ENCODE measurements at regions not wholly inside any gene's neighbourhood (a gene's known extent, or its start where the extent isn't known, plus 50 kb on each side); places are given as distances from the start of the nearest gene placed in this dataset.

DNA sequence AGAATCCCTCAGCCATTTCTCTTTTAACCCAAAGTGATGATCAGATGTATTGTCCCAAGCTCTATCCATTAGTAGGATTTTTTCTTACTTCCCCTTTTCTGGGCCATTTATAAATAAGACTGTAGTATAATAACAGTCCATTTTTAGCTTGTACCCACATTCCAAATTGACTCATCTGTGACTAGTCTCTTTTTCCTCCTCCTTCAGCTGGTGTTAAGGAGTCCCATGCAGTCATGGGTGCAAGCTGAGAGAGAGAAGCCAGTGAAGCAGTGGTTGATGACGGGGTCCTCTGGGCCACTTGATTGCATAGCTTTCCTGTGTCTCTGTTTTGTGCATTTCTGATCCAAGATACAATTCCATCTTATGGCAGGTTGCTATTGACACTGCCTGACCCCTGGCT is 476.0 kb upstream of the CD180 start:
- Histone ChIP-seq H2BK15ac (ENCODE audit: low read depth, poor library complexity, severe bottlenecking) (no peak overlapping the region), H2BK120ac (ENCODE audit: low read depth, low read length) (no peak overlapping the region), H3K27ac (ENCODE audit: low read length, poor library complexity, severe bottlenecking) (no peak overlapping the region), H3K9me3 (ENCODE audit: control insufficient read depth, low read length) (no peaks in the 10 kb centered on the region), H3K23ac (ENCODE audit: low read length in 2 of 2) (no peak overlapping the region), H3K27me3 (ENCODE audit: control insufficient read depth in 1 of 2, insufficient read depth in 1 of 2, low read length in 2 of 2) (no peaks in the 10 kb centered on the region), H2AFZ (ENCODE audit: low read depth, low read length) (no peak overlapping the region), H3K36me3 (ENCODE audit: control insufficient read depth in 1 of 2, insufficient read depth in 2 of 2, low read depth in 1 of 2, low read length in 2 of 2) (no peaks in the 10 kb centered on the region), H3K79me1 (replicated peaks; ENCODE audit: low read length, poor library complexity, severe bottlenecking) (no peaks in the 10 kb centered on the region), H2BK12ac (ENCODE audit: low read length in 2 of 2) (no peak overlapping the region), H3K4ac (ENCODE audit: low read depth in 1 of 2, low read length in 2 of 2) (no peak overlapping the region), H4K8ac (ENCODE audit: low read length) (no peak overlapping the region), H3K4me2 (ENCODE audit: low read length, poor library complexity, severe bottlenecking) (no peak overlapping the region), H3K4me3 (ENCODE audit: insufficient read depth in 1 of 2, low read depth in 1 of 2, low read length in 2 of 2) (no peak overlapping the region), H4K91ac (ENCODE audit: low read length) (peak overlapping the region; percentile 34), H3K9ac (ENCODE audit: low read length) (no peak overlapping the region), H3K4me1 (ENCODE audit: control insufficient read depth, insufficient read depth, low read depth, low read length) (no peaks in the 10 kb centered on the region), H3K14ac (ENCODE audit: low read length in 2 of 2) (no peak overlapping the region), H2AK5ac (ENCODE audit: low read length, severe bottlenecking) (no peak overlapping the region), H3K18ac (ENCODE audit: low read depth in 1 of 2, low read length in 2 of 2) (no peak overlapping the region), H2BK5ac (ENCODE audit: low read depth, low read length, poor library complexity, severe bottlenecking) (no peak overlapping the region)
- DNase-seq = peak; percentile 10
- 83% methylated on average over 1 of the region's 1 CpG for WGBS

DNA sequence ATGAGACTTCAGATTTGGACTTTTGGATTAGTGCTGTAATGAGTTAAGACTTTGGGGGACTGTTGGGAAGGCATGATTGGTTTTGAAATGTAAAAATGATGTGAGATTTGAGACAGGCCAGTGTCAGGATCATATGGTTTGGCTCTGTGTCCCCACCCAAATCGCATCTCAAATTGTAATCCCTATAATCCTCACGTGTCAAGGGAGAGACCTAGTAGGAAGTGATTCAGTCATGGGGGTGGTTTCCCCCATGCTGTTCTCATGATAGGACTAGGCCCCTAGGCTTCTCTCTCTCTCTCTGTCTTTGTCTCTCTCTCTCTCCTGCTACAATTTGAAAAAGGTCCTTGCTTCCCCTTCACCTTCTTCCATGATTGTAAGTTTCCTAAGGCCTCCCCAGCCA is 473.3 kb upstream of the CD180 start:
- no peak overlapping the region for H2AFZ ChIP-seq (ENCODE audit: low read depth, low read length)
- no peaks in the 10 kb centered on the region for H3K36me3 ChIP-seq (ENCODE audit: control insufficient read depth in 1 of 2, insufficient read depth in 2 of 2, low read depth in 1 of 2, low read length in 2 of 2)
- no peak overlapping the region for H2BK15ac ChIP-seq (ENCODE audit: low read depth, poor library complexity, severe bottlenecking)
- peaks cover 4% of the 10 kb centered on the region for H3K9me3 ChIP-seq (ENCODE audit: control insufficient read depth, low read length)
- no peak overlapping the region for H3K14ac ChIP-seq (ENCODE audit: low read length in 2 of 2)
- H2BK12ac ChIP-seq (ENCODE audit: low read length in 2 of 2) = no peak overlapping the region
- H2BK5ac ChIP-seq (ENCODE audit: low read depth, low read length, poor library complexity, severe bottlenecking) = no peak overlapping the region
- no peak overlapping the region for H3K4me3 ChIP-seq (ENCODE audit: insufficient read depth in 1 of 2, low read depth in 1 of 2, low read length in 2 of 2)
- H3K4ac ChIP-seq (ENCODE audit: low read depth in 1 of 2, low read length in 2 of 2) = no peak overlapping the region
- H3K23ac ChIP-seq (ENCODE audit: low read length in 2 of 2) = no peak overlapping the region
- H3K27me3 ChIP-seq (ENCODE audit: control insufficient read depth in 1 of 2, insufficient read depth in 1 of 2, low read length in 2 of 2) = no peaks in the 10 kb centered on the region
- DNase-seq = no peak
- H3K79me1 ChIP-seq (replicated peaks; ENCODE audit: low read length, poor library complexity, severe bottlenecking) = no peaks in the 10 kb centered on the region
- H2BK120ac ChIP-seq (ENCODE audit: low read depth, low read length) = no peak overlapping the region
- no peak overlapping the region for H3K9ac ChIP-seq (ENCODE audit: low read length)
- no peak overlapping the region for H3K27ac ChIP-seq (ENCODE audit: low read length, poor library complexity, severe bottlenecking)
- no peak overlapping the region for H3K18ac ChIP-seq (ENCODE audit: low read depth in 1 of 2, low read length in 2 of 2)
- WGBS = 84% methylated on average over 2 of the region's 2 CpGs
- no peak overlapping the region for H3K4me2 ChIP-seq (ENCODE audit: low read length, poor library complexity, severe bottlenecking)
- no peak overlapping the region for H2AK5ac ChIP-seq (ENCODE audit: low read length, severe bottlenecking)
- H4K91ac ChIP-seq (ENCODE audit: low read length) = no peak overlapping the region
- no peaks in the 10 kb centered on the region for H3K4me1 ChIP-seq (ENCODE audit: control insufficient read depth, insufficient read depth, low read depth, low read length)
- no peak overlapping the region for H4K8ac ChIP-seq (ENCODE audit: low read length)

DNA sequence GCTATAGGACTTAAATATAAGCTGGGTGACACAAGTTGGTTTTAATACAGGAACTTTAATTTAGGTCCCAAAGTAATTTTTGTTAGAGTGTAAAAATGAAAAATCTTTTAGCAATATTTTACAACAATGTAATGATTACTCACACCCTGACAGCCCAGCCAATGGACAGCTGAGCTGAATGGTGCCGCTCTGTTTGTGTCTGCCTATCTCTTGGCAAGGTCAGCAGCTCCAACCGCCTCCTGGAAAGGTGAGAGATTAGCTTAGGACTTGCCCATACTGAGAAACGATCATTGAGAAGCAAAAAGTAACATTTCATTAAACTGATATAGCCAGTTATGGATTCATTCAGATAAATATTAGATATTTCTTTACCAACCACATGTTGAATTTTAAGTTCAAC is 463.6 kb upstream of the CD180 start:
- Histone ChIP-seq H3K27ac (ENCODE audit: low read length, poor library complexity, severe bottlenecking) (no peak overlapping the region), H3K14ac (ENCODE audit: low read length in 2 of 2) (no peak overlapping the region), H2BK15ac (ENCODE audit: low read depth, poor library complexity, severe bottlenecking) (no peak overlapping the region), H3K9me3 (ENCODE audit: control insufficient read depth, low read length) (no peaks in the 10 kb centered on the region), H2BK120ac (ENCODE audit: low read depth, low read length) (no peak overlapping the region), H2BK12ac (ENCODE audit: low read length in 2 of 2) (no peak overlapping the region), H3K18ac (ENCODE audit: low read depth in 1 of 2, low read length in 2 of 2) (no peak overlapping the region), H2BK5ac (ENCODE audit: low read depth, low read length, poor library complexity, severe bottlenecking) (no peak overlapping the region), H3K9ac (ENCODE audit: low read length) (no peak overlapping the region), H4K8ac (ENCODE audit: low read length) (no peak overlapping the region), H3K36me3 (ENCODE audit: control insufficient read depth in 1 of 2, insufficient read depth in 2 of 2, low read depth in 1 of 2, low read length in 2 of 2) (no peaks in the 10 kb centered on the region), H2AK5ac (ENCODE audit: low read length, severe bottlenecking) (no peak overlapping the region), H2AFZ (ENCODE audit: low read depth, low read length) (no peak overlapping the region), H3K4ac (ENCODE audit: low read depth in 1 of 2, low read length in 2 of 2) (no peak overlapping the region), H4K91ac (ENCODE audit: low read length) (no peak overlapping the region), H3K4me2 (ENCODE audit: low read length, poor library complexity, severe bottlenecking) (no peak overlapping the region), H3K27me3 (ENCODE audit: control insufficient read depth in 1 of 2, insufficient read depth in 1 of 2, low read length in 2 of 2) (no peaks in the 10 kb centered on the region), H3K79me1 (replicated peaks; ENCODE audit: low read length, poor library complexity, severe bottlenecking) (no peaks in the 10 kb centered on the region), H3K4me1 (ENCODE audit: control insufficient read depth, insufficient read depth, low read depth, low read length) (no peaks in the 10 kb centered on the region), H3K23ac (ENCODE audit: low read length in 2 of 2) (no peak overlapping the region), H3K4me3 (ENCODE audit: insufficient read depth in 1 of 2, low read depth in 1 of 2, low read length in 2 of 2) (no peak overlapping the region)
- no peak for DNase-seq
- WGBS = 89% methylated on average over 2 of the region's 3 CpGs

DNA sequence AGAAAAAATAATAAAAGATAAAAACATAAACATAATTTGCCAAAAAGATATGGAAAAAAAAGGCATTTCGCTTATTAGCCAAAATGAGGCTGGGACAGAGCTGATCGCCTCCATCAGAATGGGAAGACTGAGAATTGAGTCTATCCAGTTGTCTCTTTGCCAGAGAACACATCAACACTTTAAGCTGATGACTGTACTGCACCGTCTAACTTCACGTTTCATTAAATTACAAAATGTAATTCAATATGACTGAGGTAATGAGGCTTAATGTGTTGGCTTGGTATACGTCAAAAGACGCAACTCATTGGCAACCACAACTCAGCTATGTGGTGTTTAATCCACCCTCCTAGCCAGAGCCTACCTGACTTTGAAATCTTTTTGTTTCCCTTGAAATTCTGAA is 462.7 kb upstream of the CD180 start:
- H4K8ac ChIP-seq (ENCODE audit: low read length) = no peak overlapping the region
- 98% methylated on average over 5 of the region's 6 CpGs for WGBS
- H2AK5ac ChIP-seq (ENCODE audit: low read length, severe bottlenecking) = no peak overlapping the region
- no peak overlapping the region for H2BK5ac ChIP-seq (ENCODE audit: low read depth, low read length, poor library complexity, severe bottlenecking)
- no peak overlapping the region for H2BK12ac ChIP-seq (ENCODE audit: low read length in 2 of 2)
- H3K4me3 ChIP-seq (ENCODE audit: insufficient read depth in 1 of 2, low read depth in 1 of 2, low read length in 2 of 2) = no peak overlapping the region
- no peak overlapping the region for H3K9ac ChIP-seq (ENCODE audit: low read length)
- no peak overlapping the region for H3K23ac ChIP-seq (ENCODE audit: low read length in 2 of 2)
- H3K9me3 ChIP-seq (ENCODE audit: control insufficient read depth, low read length) = no peaks in the 10 kb centered on the region
- H3K79me1 ChIP-seq (replicated peaks; ENCODE audit: low read length, poor library complexity, severe bottlenecking) = no peaks in the 10 kb centered on the region
- no peak overlapping the region for H2AFZ ChIP-seq (ENCODE audit: low read depth, low read length)
- H3K4ac ChIP-seq (ENCODE audit: low read depth in 1 of 2, low read length in 2 of 2) = no peak overlapping the region
- H3K36me3 ChIP-seq (ENCODE audit: control insufficient read depth in 1 of 2, insufficient read depth in 2 of 2, low read depth in 1 of 2, low read length in 2 of 2) = no peaks in the 10 kb centered on the region
- H3K4me1 ChIP-seq (ENCODE audit: control insufficient read depth, insufficient read depth, low read depth, low read length) = no peaks in the 10 kb centered on the region
- H2BK15ac ChIP-seq (ENCODE audit: low read depth, poor library complexity, severe bottlenecking) = no peak overlapping the region
- DNase-seq = no peak
- H4K91ac ChIP-seq (ENCODE audit: low read length) = no peak overlapping the region
- H3K14ac ChIP-seq (ENCODE audit: low read length in 2 of 2) = no peak overlapping the region
- H3K18ac ChIP-seq (ENCODE audit: low read depth in 1 of 2, low read length in 2 of 2) = no peak overlapping the region
- no peak overlapping the region for H3K27ac ChIP-seq (ENCODE audit: low read length, poor library complexity, severe bottlenecking)
- no peaks in the 10 kb centered on the region for H3K27me3 ChIP-seq (ENCODE audit: control insufficient read depth in 1 of 2, insufficient read depth in 1 of 2, low read length in 2 of 2)
- H3K4me2 ChIP-seq (ENCODE audit: low read length, poor library complexity, severe bottlenecking) = no peak overlapping the region
- no peak overlapping the region for H2BK120ac ChIP-seq (ENCODE audit: low read depth, low read length)
